OCI-LY1 (cell line): ENCODE measurements at regions not wholly inside any gene's neighbourhood (a gene's known extent, or its start where the extent isn't known, plus 50 kb on each side); places are given as distances from the start of the nearest gene placed in this dataset.

Experiments
- CTCF ChIP-seq: fragments of 200-600 bp; sonication (generic), shearing (Covaris generic); IDR thresholded peaks from 2 replicates; pipeline ENCODE4 v1.5.1; 2017; ENCODE audit warnings: mild to moderate bottlenecking, antibody characterized with exemption, low read length, moderate library complexity, mixed read lengths
- EZH2 ChIP-seq: fragments of 200-600 bp; sonication (generic), shearing (Covaris generic); IDR thresholded peaks from 2 replicates; pipeline ENCODE4 v1.8.0; 2017; ENCODE audit warnings: borderline replicate concordance, mixed run types, mild to moderate bottlenecking, antibody characterized with exemption, low read length, moderate library complexity, mixed read lengths

GRCh38 chr1:29868944-29869343, 632.6 kb downstream of the PTPRU start:
- TF ChIP-seq CTCF, result no peak
- no peak for TF ChIP-seq EZH2
